Fibroblast of peridontal ligament (primary cell): ENCODE measurements at regions not wholly inside any gene's neighbourhood (a gene's known extent, or its start where the extent isn't known, plus 50 kb on each side); places are given as distances from the start of the nearest gene placed in this dataset.
"Not testable (repeated sequence)": the region's sequence is repeated elsewhere in the genome, so short reads cannot be mapped to it uniquely, and the experiment has no call there.

Experiments used
- DNase-seq: peaks from one replicate; pipeline ENCODE4 v3.0.0-alpha.2; 2010; ENCODE audit errors: extremely low read depth

GRCh38 chr12:131287938-131288764 lies 334.4 kb downstream of the ADGRD1 start:
- no peak for DNase-seq

GRCh38 chr12:131288765-131289695 lies 335.3 kb downstream of the ADGRD1 start:
- not testable (repeated sequence) for DNase-seq

- DNase-seq = not testable (repeated sequence)
Observed at GRCh38 chr12:131289807-131290206, 336.1 kb downstream of the ADGRD1 start.

- no peak for DNase-seq
Observed at GRCh38 chr12:131290255-131290959, 336.7 kb downstream of the ADGRD1 start.

- DNase-seq = not testable (repeated sequence)
Observed at GRCh38 chr12:131293071-131294015, 339.6 kb downstream of the ADGRD1 start.

DNA sequence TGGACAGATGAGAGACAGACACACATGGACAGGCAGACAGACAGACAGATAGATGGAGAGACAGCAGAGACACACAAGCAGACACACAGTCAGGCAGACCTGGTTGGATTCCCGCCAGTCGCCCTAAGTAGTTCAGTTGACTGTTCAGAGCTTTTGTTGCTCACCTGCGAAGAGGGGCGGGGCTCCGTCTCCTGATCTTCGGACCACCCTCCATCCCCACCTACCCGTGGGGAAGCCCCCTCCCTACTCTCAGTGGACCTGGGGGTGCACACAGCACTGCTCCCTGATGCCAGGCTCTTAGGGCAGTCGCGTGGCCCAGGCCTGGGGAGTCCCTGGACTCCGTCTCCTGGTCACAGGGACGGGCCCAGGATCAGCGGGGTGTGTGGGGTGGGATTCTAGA lies 341.0 kb downstream of the ADGRD1 start:
- not testable (repeated sequence) for DNase-seq

- DNase-seq = not testable (repeated sequence)
Observed at GRCh38 chr12:131295117-131295516, 341.4 kb downstream of the ADGRD1 start.

GRCh38 chr12:131295559-131295958 lies 341.9 kb downstream of the ADGRD1 start:
- DNase-seq = not testable (repeated sequence)

GRCh38 chr12:131296136-131296535 lies 342.4 kb downstream of the ADGRD1 start:
- not testable (repeated sequence) for DNase-seq

DNA sequence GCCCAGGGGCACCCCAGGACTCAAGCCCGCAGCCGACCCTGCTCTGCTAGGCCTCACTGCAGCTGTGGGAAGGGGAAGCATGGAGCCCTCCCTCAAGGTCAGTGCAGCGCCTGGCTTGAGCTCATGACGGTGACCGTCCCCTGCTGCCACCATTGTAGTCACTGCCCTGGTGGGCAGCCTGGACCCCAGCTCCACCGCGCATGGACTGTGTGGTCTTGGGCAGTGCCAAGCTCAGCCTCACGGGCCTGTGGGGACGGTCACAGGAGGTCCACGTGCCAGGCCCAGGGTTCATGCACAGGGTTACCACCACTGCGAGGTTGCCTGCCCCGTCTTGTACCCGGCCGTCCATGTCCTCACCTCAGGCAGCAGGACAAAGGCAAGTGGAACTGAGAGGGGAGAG lies 342.9 kb downstream of the ADGRD1 start:
- DNase-seq = not testable (repeated sequence)

- not testable (repeated sequence) for DNase-seq
Observed at GRCh38 chr12:131298526-131299369, 345.0 kb downstream of the ADGRD1 start.

DNA sequence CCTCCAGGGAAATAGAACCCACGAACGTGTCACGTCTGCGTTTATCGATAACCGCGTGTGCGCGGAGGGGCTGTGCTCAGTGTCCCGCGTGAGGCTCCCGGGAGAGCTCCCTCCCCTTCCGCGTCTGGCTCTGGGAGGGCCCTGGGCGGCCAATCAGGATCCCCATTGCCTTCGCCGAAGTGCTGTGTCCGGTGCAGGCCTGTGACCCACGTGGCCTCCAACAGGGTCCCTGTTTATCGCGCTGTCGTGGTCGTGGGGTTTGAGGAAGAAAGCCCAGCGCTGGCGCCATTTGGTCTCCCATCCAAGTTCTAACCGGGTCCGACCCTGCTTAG lies 345.6 kb downstream of the ADGRD1 start:
- not testable (repeated sequence) for DNase-seq

GRCh38 chr12:131303576-131303975 lies 349.9 kb downstream of the ADGRD1 start:
- not testable (repeated sequence) for DNase-seq

DNA sequence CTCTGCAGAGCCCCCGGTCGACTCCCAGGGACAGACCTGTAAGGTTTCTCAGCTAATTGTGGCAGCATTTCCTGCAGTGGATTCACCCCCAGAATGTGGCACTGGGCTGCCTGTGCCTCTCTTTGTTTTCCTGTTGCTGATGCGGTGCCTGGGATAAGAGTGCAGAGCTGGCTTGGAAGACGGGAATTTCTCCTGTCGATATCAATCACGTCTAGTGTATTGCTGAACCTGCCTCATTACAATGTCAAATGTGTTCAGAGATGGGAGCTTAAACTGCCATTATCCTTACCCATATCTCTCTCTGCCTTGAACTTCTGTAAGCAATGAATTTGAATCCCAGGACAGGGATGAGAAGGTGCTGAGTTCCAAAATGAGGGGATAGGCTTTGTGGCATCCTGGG lies 350.9 kb downstream of the ADGRD1 start:
- DNase-seq = not testable (repeated sequence)

DNA sequence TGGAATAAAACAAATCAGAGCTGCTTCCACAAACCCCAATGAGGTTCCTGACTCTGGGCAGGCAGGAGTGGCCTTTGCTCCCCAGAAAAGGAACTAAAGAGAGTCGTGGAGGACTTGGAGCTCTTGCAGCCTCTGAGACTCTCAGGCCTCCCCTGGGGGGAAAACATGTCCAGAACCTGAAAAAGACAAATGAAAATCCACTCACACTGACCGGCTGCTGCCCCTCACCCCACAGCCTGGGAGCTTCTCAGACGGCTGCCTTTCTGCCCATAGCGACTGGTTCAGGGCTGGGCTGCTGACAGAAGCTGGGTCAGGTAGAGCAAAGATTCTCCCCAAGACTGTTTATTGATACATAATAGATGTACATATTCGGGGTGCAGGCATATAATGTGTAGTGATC lies 356.0 kb downstream of the ADGRD1 start:
- DNase-seq = no peak

GRCh38 chr12:131310227-131310969 lies 356.7 kb downstream of the ADGRD1 start:
- DNase-seq = not testable (repeated sequence)

DNA sequence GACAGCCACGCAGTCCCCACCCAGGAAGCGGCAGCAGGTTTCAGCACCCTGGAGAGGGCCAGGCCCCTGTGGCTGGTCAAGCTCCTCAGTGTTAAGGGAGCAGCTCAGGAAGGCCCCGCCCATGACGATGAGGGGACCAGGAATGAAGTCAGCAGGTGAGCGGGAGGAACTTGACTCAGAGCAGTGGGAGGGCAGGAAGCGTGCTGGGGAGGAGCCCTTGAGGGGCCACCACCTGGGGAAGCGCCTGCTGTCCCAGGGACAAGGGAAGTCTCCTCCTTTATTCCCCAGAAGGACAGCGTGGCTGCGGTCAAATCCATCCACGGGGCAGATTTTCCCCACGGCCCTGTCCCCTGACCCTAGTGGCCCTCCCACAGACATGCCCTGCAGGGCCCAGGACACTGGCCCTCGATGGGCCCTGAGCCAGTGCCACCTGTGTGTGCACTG lies 357.6 kb downstream of the ADGRD1 start:
- DNase-seq = not testable (repeated sequence)

- no peak for DNase-seq
Observed at GRCh38 chr12:131311764-131312163, 358.1 kb downstream of the ADGRD1 start.

- not testable (repeated sequence) for DNase-seq
Observed at GRCh38 chr12:131312382-131312781, 358.7 kb downstream of the ADGRD1 start.
